ENCODE measurements at regions not wholly inside any gene's neighbourhood (a gene's known extent, or its start where the extent isn't known, plus 50 kb on each side); places are given as distances from the start of the nearest gene placed in this dataset.

DNA sequence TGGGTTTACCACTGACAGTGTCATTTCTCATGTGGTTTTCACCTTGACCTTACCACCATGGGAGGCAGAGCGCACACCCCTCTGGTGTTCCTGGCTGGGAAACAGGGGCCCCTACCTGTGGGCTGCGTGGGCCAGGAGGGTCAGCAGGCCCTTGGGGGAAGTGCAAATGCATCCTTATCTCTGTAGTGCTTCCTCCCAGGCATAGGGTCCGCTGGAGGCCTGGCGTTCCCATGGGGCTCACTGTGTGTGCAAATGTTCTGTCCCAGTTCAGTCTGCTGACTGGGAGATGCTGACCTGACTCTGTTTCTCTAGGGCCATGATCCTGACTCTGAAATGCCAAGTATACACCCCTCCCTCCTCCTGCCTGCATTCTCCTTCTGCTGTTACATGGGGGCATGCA, 81.3 kb downstream of the SLC25A47 start:
- TF ChIP-seq EZH2phosphoT487 (IDR thresholded peaks at IDR 0.05; ENCODE audit: borderline replicate concordance, low read length): no peak
- TF ChIP-seq, protein P1, sequence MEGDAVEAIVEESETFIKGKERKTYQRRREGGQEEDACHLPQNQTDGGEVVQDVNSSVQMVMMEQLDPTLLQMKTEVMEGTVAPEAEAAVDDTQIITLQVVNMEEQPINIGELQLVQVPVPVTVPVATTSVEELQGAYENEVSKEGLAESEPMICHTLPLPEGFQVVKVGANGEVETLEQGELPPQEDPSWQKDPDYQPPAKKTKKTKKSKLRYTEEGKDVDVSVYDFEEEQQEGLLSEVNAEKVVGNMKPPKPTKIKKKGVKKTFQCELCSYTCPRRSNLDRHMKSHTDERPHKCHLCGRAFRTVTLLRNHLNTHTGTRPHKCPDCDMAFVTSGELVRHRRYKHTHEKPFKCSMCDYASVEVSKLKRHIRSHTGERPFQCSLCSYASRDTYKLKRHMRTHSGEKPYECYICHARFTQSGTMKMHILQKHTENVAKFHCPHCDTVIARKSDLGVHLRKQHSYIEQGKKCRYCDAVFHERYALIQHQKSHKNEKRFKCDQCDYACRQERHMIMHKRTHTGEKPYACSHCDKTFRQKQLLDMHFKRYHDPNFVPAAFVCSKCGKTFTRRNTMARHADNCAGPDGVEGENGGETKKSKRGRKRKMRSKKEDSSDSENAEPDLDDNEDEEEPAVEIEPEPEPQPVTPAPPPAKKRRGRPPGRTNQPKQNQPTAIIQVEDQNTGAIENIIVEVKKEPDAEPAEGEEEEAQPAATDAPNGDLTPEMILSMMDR (IDR thresholded peaks at IDR 0.05; ENCODE audit: low read depth, low read length, poor library complexity, severe bottlenecking): no peak

All from DOHH2 (cell line).